ENCODE measurements at regions not wholly inside any gene's neighbourhood (a gene's known extent, or its start where the extent isn't known, plus 50 kb on each side); places are given as distances from the start of the nearest gene placed in this dataset.

GRCh38 chr13:105338006-105338405 lies 1197.5 kb downstream of the EFNB2 start:
- H3K4me3 ChIP-seq (ENCODE audit: low read depth, low read length), result no peak overlapping the region
- no peak for DNase-seq (ENCODE audit: low read depth)
- TF ChIP-seq CTCF (IDR thresholded peaks at IDR 0.05; ENCODE audit: control insufficient read depth, extremely low read depth, insufficient read depth), result no peak

GRCh38 chr13:105336706-105337576 lies 1198.5 kb downstream of the EFNB2 start:
- H3K4me3 ChIP-seq (ENCODE audit: low read depth, low read length), result no peak overlapping the region
- no peak for DNase-seq (ENCODE audit: low read depth)
- no peak for TF ChIP-seq CTCF (IDR thresholded peaks at IDR 0.05; ENCODE audit: control insufficient read depth, extremely low read depth, insufficient read depth)

GRCh38 chr13:105334211-105334610 lies 1201.3 kb downstream of the EFNB2 start:
- TF ChIP-seq CTCF (IDR thresholded peaks at IDR 0.05; ENCODE audit: control insufficient read depth, extremely low read depth, insufficient read depth), result no peak
- no peak overlapping the region for H3K4me3 ChIP-seq (ENCODE audit: low read depth, low read length)
- no peak for DNase-seq (ENCODE audit: low read depth)

- no peak for TF ChIP-seq CTCF (IDR thresholded peaks at IDR 0.05; ENCODE audit: control insufficient read depth, extremely low read depth, insufficient read depth)
- no peak overlapping the region for H3K4me3 ChIP-seq (ENCODE audit: low read depth, low read length)
- DNase-seq (ENCODE audit: low read depth), result no peak
Observed at GRCh38 chr13:105333416-105333815, 1202.0 kb downstream of the EFNB2 start.

GRCh38 chr13:105329359-105329758 lies 1206.1 kb downstream of the EFNB2 start:
- TF ChIP-seq CTCF (IDR thresholded peaks at IDR 0.05; ENCODE audit: control insufficient read depth, extremely low read depth, insufficient read depth), result no peak
- DNase-seq (ENCODE audit: low read depth), result no peak
- H3K4me3 ChIP-seq (ENCODE audit: low read depth, low read length), result no peak overlapping the region

GRCh38 chr13:105328212-105328611 lies 1207.2 kb downstream of the EFNB2 start:
- no peak for TF ChIP-seq CTCF (IDR thresholded peaks at IDR 0.05; ENCODE audit: control insufficient read depth, extremely low read depth, insufficient read depth)
- no peak overlapping the region for H3K4me3 ChIP-seq (ENCODE audit: low read depth, low read length)
- DNase-seq (ENCODE audit: low read depth), result no peak

All from LNCaP clone FGC (cell line).